GM12865 (cell line): ENCODE measurements at regions not wholly inside any gene's neighbourhood (a gene's known extent, or its start where the extent isn't known, plus 50 kb on each side); places are given as distances from the start of the nearest gene placed in this dataset.

Experiments
- DNase-seq: peaks from one replicate; pipeline ENCODE4 v3.0.0; 2010; ENCODE audit warnings: low read depth
- H3K4me3 ChIP-seq: 2 replicates; pipeline ENCODE4 v1.5.1; 2011; ENCODE audit warnings: mild to moderate bottlenecking, low read depth, low read length, control low read depth
- TF ChIP-seq, protein P1 (sequence below): IDR thresholded peaks from 2 replicates; pipeline ENCODE4 v1.5.1; 2011; ENCODE audit warnings: low read length, control low read depth, low read depth, inconsistent platforms; ENCODE audit not compliant: insufficient read depth; ENCODE audit errors: missing control alignments

DNA sequence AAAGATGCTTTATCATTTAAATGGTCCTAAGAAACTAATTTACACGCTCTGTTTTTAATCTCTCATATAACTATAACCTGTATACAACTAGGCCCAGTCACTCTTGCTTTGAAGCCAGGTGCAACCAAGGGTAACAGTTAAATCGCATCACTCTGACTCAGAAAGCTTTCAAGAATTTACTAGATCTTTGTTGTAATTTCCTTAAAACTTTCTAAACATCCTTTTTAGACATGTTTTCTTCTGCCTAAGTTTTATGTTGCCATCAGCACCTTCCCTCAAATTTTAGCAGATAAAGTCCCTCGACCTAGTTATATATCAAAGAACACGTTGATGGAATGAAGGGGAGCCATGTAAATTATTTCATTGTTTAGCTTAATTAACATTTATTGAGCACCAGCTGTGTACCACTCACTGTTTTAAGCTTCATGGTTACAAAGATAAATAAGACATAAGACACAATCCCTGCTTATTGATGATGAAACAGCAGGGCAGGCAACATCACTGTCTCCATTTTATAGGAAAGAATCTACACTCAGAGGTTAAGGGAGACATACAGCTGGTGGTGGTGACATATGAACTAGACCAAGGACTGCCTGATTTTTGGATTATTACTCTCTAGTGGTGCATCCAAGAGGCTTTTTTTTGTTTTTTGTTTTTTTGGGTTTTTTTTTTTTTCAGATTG, 101.0 kb downstream of the CD200R1L start:
- H3K4me3 ChIP-seq: no peak overlapping the region
- no peak for DNase-seq
- TF ChIP-seq, protein P1, sequence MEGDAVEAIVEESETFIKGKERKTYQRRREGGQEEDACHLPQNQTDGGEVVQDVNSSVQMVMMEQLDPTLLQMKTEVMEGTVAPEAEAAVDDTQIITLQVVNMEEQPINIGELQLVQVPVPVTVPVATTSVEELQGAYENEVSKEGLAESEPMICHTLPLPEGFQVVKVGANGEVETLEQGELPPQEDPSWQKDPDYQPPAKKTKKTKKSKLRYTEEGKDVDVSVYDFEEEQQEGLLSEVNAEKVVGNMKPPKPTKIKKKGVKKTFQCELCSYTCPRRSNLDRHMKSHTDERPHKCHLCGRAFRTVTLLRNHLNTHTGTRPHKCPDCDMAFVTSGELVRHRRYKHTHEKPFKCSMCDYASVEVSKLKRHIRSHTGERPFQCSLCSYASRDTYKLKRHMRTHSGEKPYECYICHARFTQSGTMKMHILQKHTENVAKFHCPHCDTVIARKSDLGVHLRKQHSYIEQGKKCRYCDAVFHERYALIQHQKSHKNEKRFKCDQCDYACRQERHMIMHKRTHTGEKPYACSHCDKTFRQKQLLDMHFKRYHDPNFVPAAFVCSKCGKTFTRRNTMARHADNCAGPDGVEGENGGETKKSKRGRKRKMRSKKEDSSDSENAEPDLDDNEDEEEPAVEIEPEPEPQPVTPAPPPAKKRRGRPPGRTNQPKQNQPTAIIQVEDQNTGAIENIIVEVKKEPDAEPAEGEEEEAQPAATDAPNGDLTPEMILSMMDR: no peak

DNA sequence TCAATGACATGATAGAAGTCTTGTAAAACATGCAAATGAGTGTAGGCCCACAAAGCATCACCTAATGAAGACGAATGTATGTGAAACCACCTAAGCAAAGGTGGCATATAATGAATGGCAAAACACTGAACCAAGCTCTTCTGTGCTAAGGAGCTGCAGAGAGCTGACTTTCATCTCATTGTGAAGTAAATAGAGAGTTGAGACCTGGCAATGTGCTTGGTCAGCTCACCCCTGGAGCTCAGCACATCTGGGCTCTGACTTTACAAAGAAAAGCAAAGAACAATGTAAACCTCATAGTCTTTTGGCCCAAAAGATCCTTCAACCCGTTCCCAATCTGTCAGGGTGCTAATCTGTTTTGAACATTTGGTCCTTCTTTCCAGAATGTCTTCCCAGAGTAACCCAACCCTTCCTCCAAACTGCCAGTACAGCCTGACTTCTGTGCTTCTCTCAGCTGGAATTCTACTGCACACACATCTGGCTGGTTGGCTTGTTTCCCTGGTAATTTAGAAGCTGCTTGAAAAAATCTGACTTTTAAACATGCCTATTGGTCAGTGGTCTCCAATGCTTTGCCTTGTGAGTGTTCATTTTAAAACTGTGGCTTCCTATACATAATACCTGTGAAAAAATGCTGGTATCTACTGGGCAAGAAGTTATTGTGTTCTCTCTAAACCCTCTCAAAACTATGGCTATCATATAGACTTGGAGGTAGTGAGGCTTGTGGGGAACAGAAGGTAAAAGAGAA, 101.7 kb downstream of the CD200R1L start:
- DNase-seq: no peak
- H3K4me3 ChIP-seq: no peak overlapping the region
- TF ChIP-seq, protein P1: no peak

- DNase-seq: no peak
- no peak overlapping the region for H3K4me3 ChIP-seq
- TF ChIP-seq, protein P1: no peak
Observed at GRCh38 chr3:112744106-112744505, 102.6 kb downstream of the CD200R1L start.

- no peak for DNase-seq
- TF ChIP-seq, protein P1: no peak
- H3K4me3 ChIP-seq: no peak overlapping the region
Observed at GRCh38 chr3:112742934-112743333, 102.0 kb upstream of the CCDC80 start.

- DNase-seq: no peak
- TF ChIP-seq, protein P1: no peak
- H3K4me3 ChIP-seq: no peak overlapping the region
Observed at GRCh38 chr3:112741983-112742382, 101.0 kb upstream of the CCDC80 start.

DNA sequence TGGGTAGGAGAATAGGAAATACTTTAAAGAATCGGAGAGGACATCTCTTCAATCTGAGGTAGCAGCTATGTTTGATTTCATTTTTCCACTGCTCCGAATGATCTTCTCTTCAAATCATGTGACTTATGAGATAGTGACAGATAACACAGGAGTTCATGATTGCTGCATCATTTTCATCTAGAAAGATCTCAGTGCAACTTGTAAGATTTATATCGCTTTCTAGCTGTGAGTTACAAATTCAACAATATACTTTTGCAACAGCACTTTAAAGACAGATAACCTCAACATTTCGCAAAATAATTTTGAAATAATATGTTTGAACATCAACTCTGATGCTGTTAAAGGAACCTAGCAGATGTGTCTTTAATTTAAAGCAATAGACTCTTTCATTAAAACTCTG, 99.9 kb upstream of the CCDC80 start:
- DNase-seq: no peak
- H3K4me3 ChIP-seq: no peak overlapping the region
- TF ChIP-seq, protein P1: no peak
